NT2/D1 (cell line): ENCODE measurements at regions not wholly inside any gene's neighbourhood (a gene's known extent, or its start where the extent isn't known, plus 50 kb on each side); places are given as distances from the start of the nearest gene placed in this dataset.
"Not testable (repeated sequence)": the region's sequence is repeated elsewhere in the genome, so short reads cannot be mapped to it uniquely, and the experiment has no call there.

Experiments used
- DNase-seq: peaks from one replicate; pipeline ENCODE4 v3.0.0-alpha.2; 2011; ENCODE audit warnings: low read depth, low spot score
- H3K27me3 ChIP-seq: 2 replicates; pipeline ENCODE4 v1.6.0; 2011; ENCODE audit warnings: mild to moderate bottlenecking; ENCODE audit not compliant: insufficient read length, insufficient read depth
- H3K36me3 ChIP-seq: 2 replicates; pipeline ENCODE4 v1.6.1; 2011; ENCODE audit warnings: mild to moderate bottlenecking, low read length, mixed read lengths; ENCODE audit not compliant: insufficient read depth, insufficient read length
- H3K4me1 ChIP-seq: 2 replicates; pipeline ENCODE4 v1.5.1; 2011; ENCODE audit not compliant: insufficient read depth, insufficient read length
- H3K4me3 ChIP-seq: 2 replicates; pipeline ENCODE4 v1.5.1; 2011; ENCODE audit warnings: low read depth; ENCODE audit not compliant: insufficient read length
- H3K9ac ChIP-seq: 2 replicates; pipeline ENCODE4 v1.6.0; 2011; ENCODE audit warnings: low read depth; ENCODE audit not compliant: insufficient read length
- H3K9me3 ChIP-seq: 2 replicates; pipeline ENCODE4 v1.5.1; 2011; ENCODE audit warnings: mild to moderate bottlenecking, low read length; ENCODE audit not compliant: insufficient read depth
- SUZ12 ChIP-seq: IDR thresholded peaks from 2 replicates; pipeline ENCODE4 v1.6.1; 2011; ENCODE audit not compliant: insufficient read length, insufficient read depth; ENCODE audit errors: extremely low read depth
- YY1 ChIP-seq: IDR thresholded peaks from 2 replicates; pipeline ENCODE4 v1.6.1; 2011; ENCODE audit not compliant: insufficient read length, insufficient read depth
- ZNF274 ChIP-seq: IDR thresholded peaks from 2 replicates; pipeline ENCODE4 v1.6.1; 2011; ENCODE audit warnings: mild to moderate bottlenecking, low read depth, low read length

- no peak for DNase-seq
- H3K9me3 ChIP-seq = peaks cover 9% of the 10 kb centered on the region; the same call in 1 of the 2 replicates
- TF ChIP-seq SUZ12 (no peak), YY1 (no peak), ZNF274 (no peak)
- H3K36me3 ChIP-seq = no peaks in the 10 kb centered on the region
- H3K4me3 ChIP-seq = no peak overlapping the region
- no peak overlapping the region for H3K9ac ChIP-seq
- no peaks in the 10 kb centered on the region for H3K27me3 ChIP-seq
- H3K4me1 ChIP-seq = no peaks in the 10 kb centered on the region
These were observed 75.8 kb upstream of the LRPPRC start for GRCh38 chr2:44071454-44072046.

- not testable (repeated sequence) for H3K4me1 ChIP-seq, H3K27me3 ChIP-seq, H3K4me3 ChIP-seq, H3K36me3 ChIP-seq, H3K9ac ChIP-seq, H3K9me3 ChIP-seq, DNase-seq
These were observed 77.9 kb upstream of the LRPPRC start for GRCh38 chr2:44073667-44074066.

GRCh38 chr2:44074795-44075194 is 79.0 kb upstream of the LRPPRC start:
- H3K9me3 ChIP-seq, DNase-seq, H3K4me1 ChIP-seq, H3K9ac ChIP-seq, H3K4me3 ChIP-seq, H3K27me3 ChIP-seq, H3K36me3 ChIP-seq: not testable (repeated sequence)

GRCh38 chr2:44075541-44075940 is 79.8 kb upstream of the LRPPRC start:
- Histone ChIP-seq H3K27me3 (no peaks in the 10 kb centered on the region), H3K4me1 (no peaks in the 10 kb centered on the region), H3K36me3 (no peaks in the 10 kb centered on the region), H3K4me3 (no peak overlapping the region), H3K9ac (no peak overlapping the region), H3K9me3 (no peaks in the 10 kb centered on the region)
- TF ChIP-seq YY1 (no peak), ZNF274 (no peak), SUZ12 (no peak)
- no peak for DNase-seq

- H3K27me3 ChIP-seq = no peaks in the 10 kb centered on the region
- no peak overlapping the region for H3K4me3 ChIP-seq
- no peak for DNase-seq
- H3K4me1 ChIP-seq = no peaks in the 10 kb centered on the region
- no peaks in the 10 kb centered on the region for H3K9me3 ChIP-seq
- no peak overlapping the region for H3K9ac ChIP-seq
- H3K36me3 ChIP-seq = no peaks in the 10 kb centered on the region
- TF ChIP-seq YY1 (no peak), ZNF274 (no peak), SUZ12 (no peak)
These were observed 82.2 kb upstream of the LRPPRC start for GRCh38 chr2:44077942-44078511.

- Histone ChIP-seq H3K4me1 (no peaks in the 10 kb centered on the region), H3K9me3 (no peaks in the 10 kb centered on the region), H3K4me3 (no peak overlapping the region), H3K9ac (no peak overlapping the region), H3K36me3 (no peaks in the 10 kb centered on the region), H3K27me3 (no peaks in the 10 kb centered on the region)
- no peak for DNase-seq
- TF ChIP-seq YY1 = no peak
- no peak for TF ChIP-seq SUZ12
- no peak for TF ChIP-seq ZNF274
These were observed 83.9 kb upstream of the LRPPRC start for GRCh38 chr2:44079686-44080085.

- H3K9me3 ChIP-seq = no peaks in the 10 kb centered on the region
- H3K27me3 ChIP-seq = no peaks in the 10 kb centered on the region
- peaks cover 2% of the 10 kb centered on the region for H3K4me1 ChIP-seq
- no peak for DNase-seq
- no peak for TF ChIP-seq SUZ12
- H3K4me3 ChIP-seq = no peak overlapping the region
- no peak overlapping the region for H3K9ac ChIP-seq
- no peaks in the 10 kb centered on the region for H3K36me3 ChIP-seq
These were observed 85.6 kb upstream of the PPM1B start for GRCh38 chr2:44083054-44083453.

GRCh38 chr2:44084850-44085249 is 83.8 kb upstream of the PPM1B start:
- H3K4me1 ChIP-seq = peaks cover 2% of the 10 kb centered on the region
- H3K36me3 ChIP-seq = no peaks in the 10 kb centered on the region
- no peak for DNase-seq
- H3K9me3 ChIP-seq = no peaks in the 10 kb centered on the region
- H3K27me3 ChIP-seq = no peaks in the 10 kb centered on the region
- no peak overlapping the region for H3K9ac ChIP-seq
- no peak overlapping the region for H3K4me3 ChIP-seq
- TF ChIP-seq YY1 = no peak
- TF ChIP-seq ZNF274 = no peak
- no peak for TF ChIP-seq SUZ12
